HG03175 (cell line): ENCODE measurements at regions not wholly inside any gene's neighbourhood (a gene's known extent, or its start where the extent isn't known, plus 50 kb on each side); places are given as distances from the start of the nearest gene placed in this dataset.
"Not testable (repeated sequence)": the region's sequence is repeated elsewhere in the genome, so short reads cannot be mapped to it uniquely, and the experiment has no call there.

Source experiments
- ATAC-seq: cut with Tn5 transposase; IDR thresholded peaks from one replicate; pipeline ENCODE4 v1.9.1; 2021; ENCODE audit warnings: mild to moderate bottlenecking, moderate library complexity; ENCODE audit not compliant: unreplicated experiment

GRCh38 chr2:45120546-45120945 is 111.3 kb upstream of the SIX2 start:
- ATAC-seq = no peak

- no peak for ATAC-seq
These were observed 110.6 kb upstream of the SIX2 start for GRCh38 chr2:45119855-45120254.

- no peak for ATAC-seq
These were observed 109.8 kb upstream of the SIX2 start for GRCh38 chr2:45119038-45119437.

- ATAC-seq = no peak
These were observed 108.1 kb upstream of the SIX2 start for GRCh38 chr2:45117383-45117782.

GRCh38 chr2:45115181-45115580 is 105.9 kb upstream of the SIX2 start:
- no peak for ATAC-seq

GRCh38 chr2:45114221-45114955 is 105.1 kb upstream of the SIX2 start:
- no peak for ATAC-seq

- no peak for ATAC-seq
These were observed 103.5 kb upstream of the SIX2 start for GRCh38 chr2:45112750-45113149.

GRCh38 chr2:45105050-45105582 is 95.9 kb upstream of the SIX2 start:
- no peak for ATAC-seq

- ATAC-seq = no peak
These were observed 95.2 kb upstream of the SIX2 start for GRCh38 chr2:45104429-45104828.

GRCh38 chr2:45103351-45104345 is 94.4 kb upstream of the SIX2 start:
- ATAC-seq = no peak

- no peak for ATAC-seq
These were observed 93.4 kb upstream of the SIX2 start for GRCh38 chr2:45102579-45103117.

GRCh38 chr2:45102141-45102540 is 92.9 kb upstream of the SIX2 start:
- no peak for ATAC-seq

- no peak for ATAC-seq
These were observed 87.7 kb upstream of the SIX2 start for GRCh38 chr2:45096996-45097395.

- not testable (repeated sequence) for ATAC-seq
These were observed 86.8 kb upstream of the SIX2 start for GRCh38 chr2:45096038-45096437.

- no peak for ATAC-seq
These were observed 84.4 kb upstream of the SIX2 start for GRCh38 chr2:45093663-45094062.

GRCh38 chr2:45093181-45093580 is 83.9 kb upstream of the SIX2 start:
- ATAC-seq = no peak

- no peak for ATAC-seq
These were observed 80.5 kb upstream of the SIX2 start for GRCh38 chr2:45089554-45090261.

- ATAC-seq = no peak
These were observed 76.2 kb upstream of the SIX2 start for GRCh38 chr2:45085487-45085886.

GRCh38 chr2:45084361-45085020 is 75.2 kb upstream of the SIX2 start:
- ATAC-seq = no peak

GRCh38 chr2:45083175-45083574 is 73.9 kb upstream of the SIX2 start:
- ATAC-seq = no peak
